Testis (tissue), 2 donors: ENCODE measurements at regions not wholly inside any gene's neighbourhood (a gene's known extent, or its start where the extent isn't known, plus 50 kb on each side); places are given as distances from the start of the nearest gene placed in this dataset.

Source experiments
- DNase-seq: peaks from one replicate; pipeline ENCODE4 v3.0.0-alpha.2; 2019
- H3K27ac ChIP-seq, 2 donors: fragments of 200-600 bp; sonication (generic); one replicate each; pipeline ENCODE4 v1.5.1; 2019
- H3K27me3 ChIP-seq: fragments of 200-600 bp; sonication (generic); one replicate; pipeline ENCODE4 v1.5.1; 2019
- H3K36me3 ChIP-seq: fragments of 200-600 bp; sonication (generic); one replicate; pipeline ENCODE4 v1.5.1; 2017; ENCODE audit warnings: low read depth; ENCODE audit errors: missing control alignments
- H3K4me1 ChIP-seq: fragments of 200-600 bp; sonication (generic); one replicate; pipeline ENCODE4 v1.5.1; 2019
- H3K4me3 ChIP-seq, 2 donors: fragments of 200-600 bp; sonication (generic); one replicate each; pipeline ENCODE4 v1.5.1; 2017 to 2019
- H3K9me3 ChIP-seq: fragments of 200-600 bp; sonication (generic); one replicate; pipeline ENCODE4 v1.5.1; 2017
- CTCF ChIP-seq, 3 experiments: fragments of 450-650 bp in 2 of 3; fragments of 200-600 bp in 1 of 3; sonication (generic) in 1 of 3; IDR thresholded peaks; one replicate each; pipeline ENCODE4 v1.5.1; 2016 to 2019; ENCODE audit warnings: antibody characterized with exemption in 3 of 3, mild to moderate bottlenecking in 2 of 3, moderate library complexity in 1 of 3
- POLR2A ChIP-seq: fragments of 450-650 bp; IDR thresholded peaks from one replicate; pipeline ENCODE4 v1.6.1; 2017; ENCODE audit warnings: antibody characterized with exemption, mild to moderate bottlenecking, moderate library complexity
- WGBS, 2 donors: methylation state at CpG; one replicate each; pipeline ENCODE4 v1.1.5; 2018; 5-methylcytosine and 5-hydroxymethylcytosine counted together
- intact Hi-C: fragments of 100-400 bp; cut with DNase I; formaldehyde crosslinking; loops from one replicate; pipeline ENCODE4 v1.15.1; 2023; ENCODE audit warnings: low total_unique reads

GRCh38 chr4:11929080-11929479 lies 500.4 kb upstream of the HS3ST1 start:
- intact Hi-C loops, result no loop called here

GRCh38 chr4:11919316-11919715 lies 490.6 kb upstream of the HS3ST1 start:
- Histone ChIP-seq H3K4me3 (no peak overlapping the region), H3K4me1 (no peaks in the 10 kb centered on the region), H3K9me3 (no peaks in the 10 kb centered on the region), H3K27ac (no peak overlapping the region), H3K36me3 (no peaks in the 10 kb centered on the region), H3K27me3 (no peaks in the 10 kb centered on the region)
- intact Hi-C loops, result no loop called here
- 40 to 50% methylated on average over 1 of the region's 1 CpG for WGBS, 2 donors
- no peak for DNase-seq
- no peak for TF ChIP-seq CTCF (IDR thresholded peaks at IDR 0.05)
- TF ChIP-seq POLR2A, result no peak

More at GRCh38 chr4:11929080-11929479, 500.4 kb upstream of the HS3ST1 start:
- Histone ChIP-seq H3K27me3 (no peaks in the 10 kb centered on the region), H3K36me3 (no peaks in the 10 kb centered on the region), H3K4me3 (no peak overlapping the region), H3K4me1 (no peaks in the 10 kb centered on the region), H3K27ac (no peak overlapping the region), H3K9me3 (no peaks in the 10 kb centered on the region)
- TF ChIP-seq CTCF (IDR thresholded peaks at IDR 0.05), result no peak
- no peak for TF ChIP-seq POLR2A
- 67 to 95% methylated on average over 1 of the region's 1 CpG for WGBS, 2 donors
- no peak for DNase-seq

- no peaks in the 10 kb centered on the region for H3K36me3 ChIP-seq
- WGBS, 2 donors, result 18 to 31% methylated on average over 1 of the region's 1 CpG
- no peaks in the 10 kb centered on the region for H3K27me3 ChIP-seq
- no peak overlapping the region for H3K4me3 ChIP-seq
- H3K4me1 ChIP-seq, result no peaks in the 10 kb centered on the region
- intact Hi-C loops, result no loop called here
- DNase-seq, result no peak
- no peak overlapping the region for H3K27ac ChIP-seq
- no peak for TF ChIP-seq POLR2A
- TF ChIP-seq CTCF (IDR thresholded peaks at IDR 0.05), result no peak
- H3K9me3 ChIP-seq, result no peaks in the 10 kb centered on the region
Measured at GRCh38 chr4:11914406-11914805, 485.7 kb upstream of the HS3ST1 start.

GRCh38 chr4:11912886-11913285 lies 484.2 kb upstream of the HS3ST1 start:
- DNase-seq, result no peak
- intact Hi-C loops, result no loop called here
- Histone ChIP-seq H3K4me1 (no peaks in the 10 kb centered on the region), H3K27me3 (no peaks in the 10 kb centered on the region), H3K9me3 (no peaks in the 10 kb centered on the region), H3K4me3 (no peak overlapping the region), H3K36me3 (no peaks in the 10 kb centered on the region), H3K27ac (no peak overlapping the region)
- TF ChIP-seq CTCF (IDR thresholded peaks at IDR 0.05) (no peak), POLR2A (no peak)

GRCh38 chr4:11910812-11911211 lies 482.1 kb upstream of the HS3ST1 start:
- no peaks in the 10 kb centered on the region for H3K36me3 ChIP-seq
- H3K4me3 ChIP-seq, result no peak overlapping the region
- no peaks in the 10 kb centered on the region for H3K4me1 ChIP-seq
- no peaks in the 10 kb centered on the region for H3K27me3 ChIP-seq
- TF ChIP-seq POLR2A, result no peak
- no peak for TF ChIP-seq CTCF (IDR thresholded peaks at IDR 0.05)
- WGBS, 2 donors, result 80% methylated on average over 3 of the region's 3 CpGs
- DNase-seq, result no peak
- no peaks in the 10 kb centered on the region for H3K9me3 ChIP-seq
- intact Hi-C loops, result no loop called here
- no peak overlapping the region for H3K27ac ChIP-seq
